ENCODE measurements at regions not wholly inside any gene's neighbourhood (a gene's known extent, or its start where the extent isn't known, plus 50 kb on each side); places are given as distances from the start of the nearest gene placed in this dataset.

DNA sequence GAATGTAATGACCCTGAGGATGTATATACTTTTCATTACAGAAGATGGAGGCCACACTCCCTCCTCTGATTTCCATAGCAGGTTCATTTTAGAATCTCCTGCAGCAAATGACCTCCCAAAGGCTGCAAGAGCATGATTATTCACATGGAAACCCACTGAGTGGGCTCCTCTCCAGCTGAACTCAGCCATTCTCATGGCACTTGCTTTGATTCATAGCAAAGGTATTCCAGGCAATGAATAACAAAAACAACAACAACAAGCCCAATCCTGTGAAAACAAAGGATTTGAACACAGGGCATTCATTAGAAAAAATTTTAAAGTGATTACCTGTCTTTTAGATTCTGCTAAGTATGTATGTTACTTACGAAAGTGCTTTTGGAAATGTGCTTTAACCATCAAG, 894.0 kb upstream of the FRG1 start:
- DNase-seq = no peak

- DNase-seq = no peak
These were observed 892.6 kb upstream of the FRG1 start for GRCh38 chr4:189048119-189048518.

GRCh38 chr4:189049682-189050081, 891.0 kb upstream of the FRG1 start:
- no peak for DNase-seq

GRCh38 chr4:189050643-189051042, 890.0 kb upstream of the FRG1 start:
- DNase-seq = no peak

GRCh38 chr4:189053621-189054020, 887.1 kb upstream of the FRG1 start:
- no peak for DNase-seq

DNA sequence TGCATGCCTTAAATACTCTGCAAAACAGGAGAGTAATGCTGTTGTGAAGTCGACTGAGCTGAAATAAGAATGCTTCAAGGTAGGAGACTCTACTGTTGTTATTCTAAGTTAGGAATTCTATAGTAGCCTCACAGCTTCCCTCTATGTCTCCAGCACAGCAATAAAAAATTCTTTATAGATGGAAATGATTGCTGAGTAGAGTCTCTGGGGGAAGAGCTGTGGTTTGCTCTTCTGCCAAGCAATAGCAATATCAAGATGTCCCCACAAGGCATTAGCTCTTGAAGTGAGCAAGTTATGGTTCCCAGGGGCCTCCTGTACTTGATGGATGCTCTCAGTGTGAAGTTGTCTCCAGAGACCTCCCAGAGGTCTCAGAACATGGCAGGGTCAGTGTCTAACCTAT, 880.6 kb upstream of the FRG1 start:
- no peak for DNase-seq

DNA sequence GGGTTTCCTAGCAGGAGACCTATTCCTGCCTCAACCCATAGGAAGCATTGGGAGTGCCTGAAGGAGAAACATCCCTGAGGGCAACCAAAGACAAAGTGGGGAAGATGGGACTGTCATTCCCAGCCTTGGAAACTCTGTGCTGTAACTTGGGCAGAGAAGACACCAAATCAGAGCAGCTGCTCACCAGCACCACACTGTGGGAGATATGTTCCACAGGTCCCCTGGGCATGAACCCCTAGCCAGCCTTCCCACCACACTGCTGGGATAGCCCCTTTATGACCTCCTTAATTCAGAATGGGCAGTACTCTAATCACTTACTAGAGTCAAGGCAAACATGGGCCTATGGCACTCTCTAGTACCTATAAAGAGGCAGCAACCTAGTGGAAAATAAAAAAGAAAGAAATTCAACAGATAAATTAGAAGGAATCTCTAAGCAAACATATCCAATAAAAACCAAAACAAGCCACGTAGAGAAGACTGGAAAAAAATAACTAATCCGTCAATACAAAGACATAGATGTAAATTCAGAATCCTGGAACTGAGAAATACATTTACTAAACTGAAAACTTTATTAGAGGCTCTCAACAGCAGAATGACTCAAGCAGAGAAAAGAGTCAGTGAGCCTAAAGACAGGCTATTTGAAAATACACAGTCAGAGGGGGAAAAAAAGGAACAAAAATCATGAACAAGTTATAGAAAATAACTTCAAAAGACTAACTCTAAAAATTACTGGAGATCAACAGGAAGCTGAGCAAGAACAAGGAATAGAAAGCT, 878.4 kb upstream of the FRG1 start:
- no peak for DNase-seq

GRCh38 chr4:189069772-189070171, 870.9 kb upstream of the FRG1 start:
- DNase-seq = no peak

GRCh38 chr4:189071241-189071640, 869.4 kb upstream of the FRG1 start:
- DNase-seq = no peak

DNA sequence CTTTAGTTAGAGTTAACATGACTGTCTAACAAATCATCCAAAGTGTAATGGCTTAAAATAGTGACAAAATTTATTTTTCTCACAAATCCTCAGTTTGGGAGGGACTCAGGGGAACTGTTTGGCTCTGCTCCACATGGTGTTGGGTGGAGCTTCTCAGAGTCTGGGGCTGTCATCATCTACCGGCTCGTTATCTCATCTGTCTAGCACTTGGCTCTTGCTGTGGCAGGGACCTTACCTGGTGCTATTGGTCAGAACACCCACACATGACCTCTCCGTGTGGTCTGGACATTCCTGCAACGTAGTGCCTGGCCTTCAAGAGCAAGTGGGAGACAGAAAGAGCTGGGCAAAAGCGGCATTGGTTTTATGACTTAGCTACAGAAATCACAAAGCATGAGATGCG, 866.9 kb upstream of the FRG1 start:
- DNase-seq = no peak

DNA sequence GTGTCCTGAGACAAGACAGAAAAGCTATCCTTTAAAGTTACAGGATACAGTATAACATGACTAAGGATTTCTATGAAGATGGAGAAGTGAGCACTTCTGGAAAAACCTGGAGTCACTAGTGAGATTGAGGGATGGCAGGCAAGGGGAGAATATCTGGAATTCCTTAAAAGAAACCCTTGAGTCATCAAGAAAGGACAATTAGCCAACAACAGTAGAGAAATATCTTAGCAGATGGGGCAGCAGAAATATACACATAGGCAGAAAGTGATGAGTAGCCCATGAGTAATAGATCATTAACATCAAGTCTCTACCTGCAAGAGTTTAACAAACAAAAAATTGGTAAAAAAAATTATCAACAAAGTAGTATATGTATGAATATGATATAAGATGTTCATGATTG, 858.8 kb upstream of the FRG1 start:
- DNase-seq = no peak

DNA sequence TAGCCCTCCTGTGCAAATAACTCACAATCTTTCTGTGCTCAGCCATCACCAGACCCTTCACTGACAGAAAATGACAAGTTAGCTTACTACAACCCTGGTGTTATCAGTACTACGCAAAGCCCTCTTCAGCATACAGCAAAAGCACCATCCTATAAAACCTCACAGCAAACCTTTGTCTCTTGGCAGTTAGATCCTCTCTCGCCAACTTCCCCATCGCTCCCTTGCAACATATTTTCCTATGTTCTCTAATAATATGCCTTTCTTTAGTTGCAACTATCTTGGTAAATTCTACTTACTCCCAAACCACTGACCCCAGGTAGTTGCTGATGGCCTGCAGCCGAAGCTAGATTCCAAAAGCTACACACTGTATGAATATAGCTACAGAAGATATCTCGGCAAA, 856.9 kb upstream of the FRG1 start:
- no peak for DNase-seq

DNA sequence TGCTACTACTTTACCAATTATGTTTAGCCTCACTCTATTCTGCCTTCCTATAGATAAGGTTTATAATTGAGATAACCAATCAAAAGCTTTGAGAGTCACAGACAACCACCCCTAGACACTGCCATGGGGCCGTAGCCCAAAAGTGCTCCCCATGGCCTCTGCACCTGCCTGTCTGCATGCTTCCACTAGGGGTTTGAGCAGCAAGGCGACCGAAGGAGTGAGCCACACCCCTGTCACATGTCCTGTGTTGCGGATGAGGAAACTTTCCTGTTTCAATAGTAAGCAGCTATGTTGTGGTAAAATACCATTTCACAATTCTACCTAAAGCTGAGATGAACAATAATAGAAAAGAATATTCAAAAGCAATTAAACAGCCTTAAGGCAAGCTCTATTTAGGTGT, 856.0 kb upstream of the FRG1 start:
- no peak for DNase-seq

DNA sequence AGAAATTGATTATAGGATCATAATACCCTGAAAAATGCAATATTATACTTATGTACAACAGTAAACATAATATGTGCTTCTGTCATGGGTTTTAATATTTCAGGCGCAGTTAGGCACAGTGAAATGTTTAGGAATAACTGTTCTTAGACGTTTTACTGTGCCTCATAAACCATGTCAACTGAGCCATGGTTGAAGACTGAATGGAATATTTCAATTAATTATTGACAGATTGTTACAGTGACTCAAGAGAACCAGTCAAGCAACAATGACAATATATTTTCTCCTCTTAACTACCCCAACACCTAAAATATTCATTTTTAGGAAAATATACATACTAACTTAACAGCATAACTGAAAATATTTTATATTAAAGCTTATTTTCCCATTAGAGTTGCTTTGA, 852.7 kb upstream of the FRG1 start:
- no peak for DNase-seq

- no peak for DNase-seq
These were observed 851.9 kb upstream of the FRG1 start for GRCh38 chr4:189088780-189089179.

DNA sequence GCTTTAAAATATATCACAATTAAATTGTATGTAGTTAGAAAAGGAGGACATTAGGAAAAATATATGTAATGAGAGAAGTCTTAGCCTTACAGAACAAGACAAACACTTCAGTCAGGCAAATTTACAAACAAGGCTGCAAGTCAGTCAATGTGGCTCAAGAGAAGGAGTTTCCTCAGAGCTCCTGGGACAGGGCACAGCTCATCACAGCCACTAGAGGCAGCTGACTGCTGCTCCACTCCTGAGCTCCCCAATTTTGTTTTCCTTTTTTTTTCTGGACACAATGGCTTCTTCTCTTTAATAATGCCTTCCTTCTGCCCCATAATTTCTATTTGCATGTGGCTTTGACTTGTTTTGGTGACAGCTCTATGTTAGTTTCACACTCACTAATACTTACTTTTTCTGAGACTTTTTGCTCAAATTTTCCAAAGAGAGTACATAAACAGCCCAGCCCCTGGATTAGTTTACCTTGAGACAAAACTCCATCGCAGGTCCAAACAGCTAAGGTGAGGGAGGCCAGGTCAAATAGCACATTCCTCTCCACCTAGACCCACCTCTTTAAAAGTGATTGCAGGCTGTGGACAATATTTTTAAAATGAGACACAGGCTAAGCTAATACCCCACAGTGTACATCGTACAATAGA, 850.4 kb upstream of the FRG1 start:
- no peak for DNase-seq

DNA sequence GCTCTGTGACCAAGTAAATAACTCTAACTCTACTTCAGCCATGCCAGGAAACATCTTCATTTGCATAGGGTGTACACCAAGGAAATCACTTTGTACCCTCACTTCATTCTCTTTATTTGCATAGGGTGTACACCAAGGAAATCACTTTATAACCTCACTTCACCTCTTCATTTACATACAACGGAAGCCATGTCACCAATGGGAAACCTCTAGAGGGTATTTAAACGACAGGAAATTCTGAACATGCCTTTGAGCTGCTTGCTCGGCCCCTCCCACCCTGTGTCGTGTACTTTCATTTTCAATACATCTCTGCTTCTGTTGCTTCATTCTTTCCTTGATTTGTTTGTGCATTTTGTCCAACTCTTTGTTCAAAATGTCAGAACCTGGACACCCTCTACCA, 848.1 kb upstream of the FRG1 start:
- DNase-seq = no peak

DNA sequence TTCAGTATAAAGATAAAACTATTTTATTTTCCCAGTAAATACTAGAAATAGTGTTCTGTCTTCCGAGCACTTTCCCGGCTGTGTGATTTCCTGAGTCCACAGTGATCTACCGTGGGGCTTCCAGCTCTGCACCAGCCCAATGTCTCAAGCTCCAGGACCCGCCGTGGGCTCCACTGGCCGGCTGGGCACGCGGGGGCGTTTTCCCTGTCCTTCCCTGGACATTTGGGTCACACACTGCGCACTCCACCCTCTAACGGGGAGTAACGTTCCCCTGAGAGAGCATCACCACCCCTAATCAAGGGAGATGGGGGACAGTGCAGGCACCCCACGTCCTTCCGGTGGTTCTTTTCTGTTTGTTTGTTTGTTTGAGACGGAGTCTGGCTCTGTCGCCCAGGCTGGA, 844.6 kb upstream of the FRG1 start:
- no peak for DNase-seq

GRCh38 chr4:189096717-189097116, 844.0 kb upstream of the FRG1 start:
- no peak for DNase-seq

GRCh38 chr4:189098932-189099696, 841.6 kb upstream of the FRG1 start:
- DNase-seq = no peak

GRCh38 chr4:189113389-189113888, 827.2 kb upstream of the FRG1 start:
- no peak for DNase-seq

DNA sequence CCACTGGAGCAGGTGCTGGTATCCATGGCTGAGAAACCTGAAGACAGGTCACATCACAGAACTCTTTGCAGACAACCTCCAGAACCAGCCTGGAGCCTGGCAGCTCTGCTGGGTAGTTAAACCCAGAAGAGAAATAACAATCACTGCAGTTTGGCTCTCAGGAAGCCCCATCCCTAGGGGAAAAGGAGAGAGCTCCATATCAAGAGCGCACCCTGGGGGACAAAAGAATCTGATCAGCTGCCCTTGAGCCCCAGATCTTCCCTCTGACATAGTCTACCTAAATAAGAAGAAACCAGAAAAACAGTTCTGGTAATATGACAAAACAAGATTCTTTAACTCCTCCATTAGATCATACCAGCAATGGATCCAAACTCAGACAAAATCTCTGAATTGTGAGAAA, 823.2 kb upstream of the FRG1 start:
- no peak for DNase-seq

- no peak for DNase-seq
These were observed 819.3 kb upstream of the FRG1 start for GRCh38 chr4:189121336-189121735.

Data from effector CD8-positive, alpha-beta T cell (primary cell).